IPS DF 6.9 (cell line): ENCODE measurements at regions not wholly inside any gene's neighbourhood (a gene's known extent, or its start where the extent isn't known, plus 50 kb on each side); places are given as distances from the start of the nearest gene placed in this dataset.
"Not testable (repeated sequence)": the region's sequence is repeated elsewhere in the genome, so short reads cannot be mapped to it uniquely, and the experiment has no call there.

ENCODE experiments used
- DNase-seq: peaks from one replicate; pipeline ENCODE4 v3.0.0-alpha.2; 2013; ENCODE audit warnings: low read depth, low spot score
- H3K27ac ChIP-seq: one replicate; pipeline ENCODE4 v1.5.1; 2013; ENCODE audit warnings: low read length, control low read depth
- H3K27me3 ChIP-seq: 2 replicates; pipeline ENCODE4 v1.6.1; 2013; ENCODE audit warnings: mild to moderate bottlenecking, low read length; ENCODE audit not compliant: control insufficient read depth, insufficient read depth
- H3K36me3 ChIP-seq: 2 replicates; pipeline ENCODE4 v1.6.1; 2013; ENCODE audit warnings: low read length; ENCODE audit not compliant: control insufficient read depth, insufficient read depth
- H3K4me1 ChIP-seq: 2 replicates; pipeline ENCODE4 v1.6.1; 2013; ENCODE audit warnings: low read length; ENCODE audit not compliant: control insufficient read depth, insufficient read depth
- H3K4me3 ChIP-seq: 2 replicates; pipeline ENCODE4 v1.5.1; 2013; ENCODE audit warnings: mild to moderate bottlenecking, low read length
- H3K9me3 ChIP-seq: 2 replicates; pipeline ENCODE4 v1.6.1; 2013; ENCODE audit warnings: low read length, inconsistent platforms; ENCODE audit not compliant: control insufficient read depth, insufficient read depth
- WGBS: extraction: QIAGEN DNeasy Blood & Tissue Kit; methylation state at CpG from one replicate; pipeline ENCODE4 v1.1.7; 2013; ENCODE audit warnings: mixed read lengths, missing lambda C conversion rate; ENCODE audit not compliant: insufficient read length, insufficient coverage; 5-methylcytosine and 5-hydroxymethylcytosine counted together

DNA sequence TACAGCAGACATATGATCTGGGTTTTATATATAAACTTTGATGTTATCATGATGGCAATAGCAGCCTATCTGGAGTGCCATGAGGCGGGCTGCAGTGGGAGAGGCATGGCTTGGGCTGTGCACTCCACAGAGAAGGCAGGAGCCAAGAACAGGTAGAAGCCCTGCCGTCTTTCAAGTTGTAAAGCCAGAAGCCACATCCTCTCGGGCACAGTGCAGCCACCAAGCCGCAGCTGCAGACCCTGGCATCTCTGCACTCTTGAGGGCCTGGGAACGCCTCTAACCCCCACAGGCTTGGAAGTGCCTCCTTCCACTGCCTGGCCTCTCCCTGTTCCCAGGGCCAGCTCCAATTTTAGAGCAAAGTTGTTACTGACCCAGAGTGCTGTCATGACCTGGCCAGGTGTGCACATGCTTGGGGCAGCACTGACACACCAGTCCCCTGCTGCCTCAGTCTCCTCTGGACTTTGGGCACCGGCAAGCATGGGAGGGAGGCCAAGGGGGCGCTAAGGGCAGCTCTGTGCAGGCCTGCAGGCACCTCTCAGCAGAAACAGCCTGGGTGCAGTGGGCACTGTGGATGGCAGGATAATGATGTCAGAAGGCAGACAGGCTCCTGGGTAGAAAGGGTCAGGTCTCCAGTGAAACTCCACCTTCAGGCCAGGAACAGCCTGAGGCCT is 1619.8 kb upstream of the PRMT6 start:
- Histone ChIP-seq H3K4me3 (no peak overlapping the region), H3K27ac (no peak overlapping the region), H3K9me3 (no peaks in the 10 kb centered on the region), H3K4me1 (no peaks in the 10 kb centered on the region), H3K36me3 (no peaks in the 10 kb centered on the region), H3K27me3 (no peaks in the 10 kb centered on the region)
- no peak for DNase-seq
- no CpG with 5 or more reads among the region's 7 CpGs for WGBS

GRCh38 chr1:105437847-105438246 is 1618.6 kb upstream of the PRMT6 start:
- no peaks in the 10 kb centered on the region for H3K27me3 ChIP-seq
- H3K9me3 ChIP-seq, result no peaks in the 10 kb centered on the region
- H3K4me1 ChIP-seq, result no peaks in the 10 kb centered on the region
- DNase-seq, result no peak
- no CpG with 5 or more reads among the region's 1 CpG for WGBS
- no peak overlapping the region for H3K4me3 ChIP-seq
- H3K27ac ChIP-seq, result no peak overlapping the region
- H3K36me3 ChIP-seq, result no peaks in the 10 kb centered on the region

DNA sequence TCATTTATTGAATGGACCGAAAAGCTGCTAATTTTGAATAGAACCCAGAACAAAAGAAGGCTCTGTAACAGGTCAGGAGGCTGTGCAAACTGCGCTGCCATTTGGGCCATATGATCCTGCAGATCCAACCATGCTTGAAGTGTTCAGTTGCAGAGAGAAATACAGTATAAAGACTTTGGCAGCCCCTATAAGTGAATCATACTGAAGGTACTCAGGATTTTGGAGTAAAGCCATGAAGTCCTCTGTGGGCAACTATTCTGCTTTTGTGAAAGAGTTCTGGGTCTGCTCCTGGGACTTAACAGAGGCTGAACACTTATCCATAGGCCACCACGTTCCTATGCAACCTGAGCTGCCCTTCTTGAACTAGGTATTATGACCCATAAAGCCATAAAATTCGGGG is 1613.6 kb upstream of the PRMT6 start:
- no peak for DNase-seq
- no CpG with 5 or more reads among the region's 4 CpGs for WGBS
- no peak overlapping the region for H3K27ac ChIP-seq
- H3K36me3 ChIP-seq, result no peaks in the 10 kb centered on the region
- no peaks in the 10 kb centered on the region for H3K27me3 ChIP-seq
- no peaks in the 10 kb centered on the region for H3K4me1 ChIP-seq
- H3K4me3 ChIP-seq, result no peak overlapping the region
- no peaks in the 10 kb centered on the region for H3K9me3 ChIP-seq

DNA sequence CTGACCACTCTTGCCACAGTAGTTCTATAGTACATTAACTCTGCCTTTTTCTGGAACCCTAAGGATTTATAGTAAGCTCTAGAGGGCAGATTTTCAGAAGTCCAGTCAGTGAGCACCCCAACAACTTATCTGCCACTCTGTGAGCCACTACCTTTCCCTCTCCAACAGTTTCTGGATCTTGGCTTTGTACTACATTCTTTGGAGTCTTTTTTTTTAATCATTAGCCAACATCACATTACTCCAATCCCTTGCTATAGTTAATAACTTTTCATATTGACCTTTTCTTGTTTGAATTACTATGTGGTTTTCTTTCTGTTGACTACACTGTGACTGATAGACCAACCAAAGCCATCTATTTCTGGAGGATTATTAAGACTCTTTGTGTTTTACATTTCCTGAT is 1596.7 kb upstream of the PRMT6 start:
- Histone ChIP-seq H3K4me1 (no peaks in the 10 kb centered on the region), H3K4me3 (no peak overlapping the region), H3K9me3 (no peaks in the 10 kb centered on the region), H3K27me3 (no peaks in the 10 kb centered on the region), H3K36me3 (no peaks in the 10 kb centered on the region), H3K27ac (no peak overlapping the region)
- DNase-seq, result no peak

DNA sequence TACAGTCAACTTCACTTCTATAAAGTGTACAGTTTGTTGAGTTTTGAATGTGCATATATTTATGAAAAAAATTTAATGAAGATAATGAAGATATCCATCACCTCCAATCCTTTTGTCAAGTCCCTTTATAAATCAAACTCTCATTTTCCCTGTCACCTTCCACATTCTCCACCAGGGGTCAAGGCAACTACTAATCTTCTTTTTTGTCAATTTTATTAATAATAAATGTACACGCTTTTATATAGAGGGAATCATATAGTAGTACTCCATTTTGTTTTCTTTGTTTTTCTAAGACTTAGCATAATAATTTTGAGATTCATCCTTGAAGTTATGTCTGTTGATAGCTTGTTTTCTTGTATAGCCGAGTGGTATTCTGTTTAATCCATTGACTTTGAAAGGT is 1594.2 kb upstream of the PRMT6 start:
- no peak for DNase-seq
- no peaks in the 10 kb centered on the region for H3K36me3 ChIP-seq
- no peak overlapping the region for H3K27ac ChIP-seq
- H3K4me1 ChIP-seq, result no peaks in the 10 kb centered on the region
- H3K9me3 ChIP-seq, result no peaks in the 10 kb centered on the region
- H3K4me3 ChIP-seq, result no peak overlapping the region
- WGBS, result no CpG with 5 or more reads among the region's 2 CpGs
- no peaks in the 10 kb centered on the region for H3K27me3 ChIP-seq

DNA sequence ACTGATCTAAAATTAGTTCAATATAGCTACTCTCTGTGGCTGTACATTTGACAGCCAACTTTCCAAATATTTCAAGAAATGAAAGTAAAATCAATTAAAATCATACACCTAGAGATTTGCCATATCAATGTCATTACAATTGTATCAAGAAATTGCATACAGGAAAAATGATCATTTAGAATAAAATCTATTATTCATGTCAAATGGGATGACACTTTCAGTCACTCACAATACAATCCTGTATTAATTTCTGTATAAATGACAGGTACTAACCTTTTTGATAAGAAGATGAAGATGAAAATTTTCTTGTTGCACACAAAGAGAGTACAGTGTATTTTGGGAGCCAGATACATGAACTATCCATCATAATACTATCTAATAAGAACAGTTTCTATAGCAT is 1588.9 kb upstream of the PRMT6 start:
- no peaks in the 10 kb centered on the region for H3K36me3 ChIP-seq
- no peaks in the 10 kb centered on the region for H3K4me1 ChIP-seq
- no peak overlapping the region for H3K27ac ChIP-seq

GRCh38 chr1:105470541-105470940 is 1585.9 kb upstream of the PRMT6 start:
- H3K4me3 ChIP-seq, DNase-seq, H3K27me3 ChIP-seq, H3K4me1 ChIP-seq, H3K9me3 ChIP-seq, H3K27ac ChIP-seq, H3K36me3 ChIP-seq: not testable (repeated sequence)
- no CpG with 5 or more reads among the region's 7 CpGs for WGBS

More for the DNA sequence above, 1588.9 kb upstream of the PRMT6 start:
- Histone ChIP-seq H3K27me3 (no peaks in the 10 kb centered on the region), H3K4me3 (no peak overlapping the region), H3K9me3 (no peaks in the 10 kb centered on the region)
- no peak for DNase-seq

DNA sequence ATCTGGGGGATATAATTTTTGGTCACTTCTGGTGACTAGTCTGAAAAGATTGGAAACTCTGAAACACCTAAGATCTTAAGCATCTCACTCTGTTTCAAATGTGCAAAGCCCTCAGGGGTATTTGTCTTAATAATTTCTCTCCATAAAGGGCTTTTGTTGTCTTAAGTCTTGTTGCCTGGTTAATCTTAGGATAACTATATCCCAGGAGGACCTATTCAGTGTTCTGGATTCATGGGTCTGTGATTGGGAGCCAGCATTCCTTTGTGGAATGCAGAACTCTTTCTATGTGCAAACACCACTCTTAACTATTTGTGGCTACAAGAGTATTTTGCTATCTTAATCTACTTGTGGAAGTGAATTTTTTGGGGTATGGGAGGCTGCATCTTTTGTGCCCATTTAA is 1573.0 kb upstream of the PRMT6 start:
- no peaks in the 10 kb centered on the region for H3K9me3 ChIP-seq
- no peaks in the 10 kb centered on the region for H3K27me3 ChIP-seq
- no peak overlapping the region for H3K27ac ChIP-seq
- no peaks in the 10 kb centered on the region for H3K4me1 ChIP-seq
- no peak overlapping the region for H3K4me3 ChIP-seq
- no peaks in the 10 kb centered on the region for H3K36me3 ChIP-seq
- no peak for DNase-seq

- Histone ChIP-seq H3K36me3 (no peaks in the 10 kb centered on the region), H3K4me3 (no peak overlapping the region), H3K9me3 (no peaks in the 10 kb centered on the region), H3K27ac (no peak overlapping the region), H3K4me1 (no peaks in the 10 kb centered on the region), H3K27me3 (no peaks in the 10 kb centered on the region)
- no CpG with 5 or more reads among the region's 2 CpGs for WGBS
- DNase-seq, result no peak
Measured at GRCh38 chr1:105485207-105485606, 1571.3 kb upstream of the PRMT6 start.

GRCh38 chr1:105492921-105493320 is 1563.6 kb upstream of the PRMT6 start:
- Histone ChIP-seq H3K36me3 (no peaks in the 10 kb centered on the region), H3K4me1 (no peaks in the 10 kb centered on the region), H3K27ac (no peak overlapping the region), H3K9me3 (no peaks in the 10 kb centered on the region), H3K4me3 (no peak overlapping the region), H3K27me3 (no peaks in the 10 kb centered on the region)
- no peak for DNase-seq
- WGBS, result no CpG with 5 or more reads among the region's 4 CpGs

- Histone ChIP-seq H3K9me3 (no peaks in the 10 kb centered on the region), H3K4me1 (no peaks in the 10 kb centered on the region), H3K4me3 (no peak overlapping the region), H3K27me3 (no peaks in the 10 kb centered on the region), H3K27ac (no peak overlapping the region), H3K36me3 (no peaks in the 10 kb centered on the region)
- no CpG with 5 or more reads among the region's 1 CpG for WGBS
- DNase-seq, result no peak
Measured at GRCh38 chr1:105516068-105516467, 1540.4 kb upstream of the PRMT6 start.
